ENCODE measurements at regions not wholly inside any gene's neighbourhood (a gene's known extent, or its start where the extent isn't known, plus 50 kb on each side); places are given as distances from the start of the nearest gene placed in this dataset.
A peak's percentile ranks its signal among the peaks of the same experiment; 100 is the strongest.
"Not testable (repeated sequence)": the region's sequence is repeated elsewhere in the genome, so short reads cannot be mapped to it uniquely, and the experiment has no call there.

- no peak for DNase-seq (ENCODE audit: low read depth in 2 of 2)
Measured at GRCh38 chrX:13386636-13387035, 66.8 kb upstream of the ATXN3L start.

- no peak for DNase-seq (ENCODE audit: low read depth in 2 of 2)
Measured at GRCh38 chrX:13386092-13386491, 66.2 kb upstream of the ATXN3L start.

GRCh38 chrX:13383907-13384306 is 64.1 kb upstream of the ATXN3L start:
- no peak for DNase-seq (ENCODE audit: low read depth in 2 of 2)

DNA sequence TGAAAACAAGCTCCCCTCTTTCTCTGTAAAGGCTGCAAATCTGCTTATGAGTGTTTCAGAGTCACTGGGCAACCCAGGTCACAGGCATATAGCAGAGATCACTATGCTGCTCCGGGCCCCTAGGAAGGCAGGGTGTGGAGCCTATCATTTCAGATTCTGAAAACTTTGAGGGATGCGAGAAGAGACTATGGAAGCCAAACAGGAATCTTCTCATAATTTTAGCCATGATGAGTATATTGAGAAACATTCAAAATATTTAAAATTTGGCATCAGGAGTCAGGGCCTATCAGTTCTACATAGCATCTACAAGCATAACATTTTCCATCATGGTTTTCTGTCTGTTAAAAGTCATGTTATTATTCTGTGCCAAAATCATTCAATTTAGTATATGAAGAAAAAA is 61.7 kb upstream of the ATXN3L start:
- no peak for DNase-seq (ENCODE audit: low read depth in 2 of 2)

DNA sequence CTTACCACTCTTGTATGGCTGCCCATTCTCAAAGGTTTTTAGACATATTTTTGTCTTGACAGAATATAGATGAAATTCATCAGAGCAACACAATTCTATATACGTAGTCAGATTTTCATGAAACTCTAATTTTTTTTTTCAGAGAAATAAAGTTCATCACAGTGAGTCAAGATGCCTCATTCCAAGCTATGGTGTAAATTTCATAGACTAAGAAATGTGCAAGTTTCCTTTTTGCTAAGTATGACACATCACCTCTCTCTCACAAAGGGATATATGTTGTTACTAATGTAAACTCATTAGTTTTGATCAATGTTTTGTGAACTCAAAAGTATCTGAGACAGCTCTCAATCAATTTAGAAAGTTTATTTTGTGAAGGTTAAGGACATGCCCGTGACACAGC is 60.4 kb upstream of the ATXN3L start:
- DNase-seq (ENCODE audit: low read depth in 2 of 2) = no peak

DNA sequence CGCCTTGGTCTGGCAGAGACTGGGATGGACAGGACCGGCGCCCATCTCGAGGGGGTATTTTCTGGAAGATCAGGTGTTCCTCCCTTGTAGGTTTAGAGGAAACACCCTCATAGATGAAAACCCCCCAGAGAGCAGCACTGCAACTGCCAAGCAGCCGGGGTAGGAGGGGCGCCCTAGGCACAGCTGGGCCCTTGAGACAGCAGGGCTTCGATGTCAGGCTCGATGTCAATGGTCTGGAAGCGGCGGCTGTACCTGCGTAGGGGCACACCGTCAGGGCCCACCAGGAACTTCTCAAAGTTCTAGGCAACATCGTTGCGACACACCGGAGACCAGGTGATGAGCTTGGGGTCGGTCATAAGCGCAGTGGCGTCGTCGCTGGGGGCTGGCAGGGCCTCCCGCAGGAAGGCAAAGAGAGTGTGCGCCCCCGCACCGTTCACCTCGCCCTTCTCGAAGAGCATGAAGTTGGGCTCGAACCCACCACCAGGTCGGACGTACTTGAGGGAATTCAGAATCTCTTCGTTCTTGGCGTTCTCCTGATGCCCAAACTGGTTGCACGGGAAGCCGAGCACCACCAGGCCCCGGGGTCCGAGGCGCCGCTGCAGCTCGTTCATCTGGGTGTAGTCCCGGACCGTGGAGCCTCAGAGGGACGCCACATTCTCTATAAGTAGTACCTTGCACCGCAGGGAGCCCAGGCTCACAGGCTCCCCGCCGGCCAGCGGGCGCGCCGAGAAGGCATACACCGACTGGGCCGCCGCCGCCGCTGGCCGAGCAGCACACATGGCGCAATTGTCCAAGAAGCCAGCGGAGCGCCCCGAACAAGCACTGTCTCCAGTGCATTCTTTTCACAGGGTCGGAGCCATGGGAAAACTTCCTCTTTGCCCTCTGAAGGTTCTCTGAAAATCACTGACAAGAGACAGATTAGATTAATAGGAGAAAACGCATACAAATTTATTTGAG is 59.0 kb upstream of the ATXN3L start:
- DNase-seq (ENCODE audit: low read depth in 2 of 2) = peak in 1 of 2 donors; percentile 0

- no peak for DNase-seq (ENCODE audit: low read depth in 2 of 2)
Measured at GRCh38 chrX:13377550-13377934, 57.7 kb upstream of the ATXN3L start.

DNA sequence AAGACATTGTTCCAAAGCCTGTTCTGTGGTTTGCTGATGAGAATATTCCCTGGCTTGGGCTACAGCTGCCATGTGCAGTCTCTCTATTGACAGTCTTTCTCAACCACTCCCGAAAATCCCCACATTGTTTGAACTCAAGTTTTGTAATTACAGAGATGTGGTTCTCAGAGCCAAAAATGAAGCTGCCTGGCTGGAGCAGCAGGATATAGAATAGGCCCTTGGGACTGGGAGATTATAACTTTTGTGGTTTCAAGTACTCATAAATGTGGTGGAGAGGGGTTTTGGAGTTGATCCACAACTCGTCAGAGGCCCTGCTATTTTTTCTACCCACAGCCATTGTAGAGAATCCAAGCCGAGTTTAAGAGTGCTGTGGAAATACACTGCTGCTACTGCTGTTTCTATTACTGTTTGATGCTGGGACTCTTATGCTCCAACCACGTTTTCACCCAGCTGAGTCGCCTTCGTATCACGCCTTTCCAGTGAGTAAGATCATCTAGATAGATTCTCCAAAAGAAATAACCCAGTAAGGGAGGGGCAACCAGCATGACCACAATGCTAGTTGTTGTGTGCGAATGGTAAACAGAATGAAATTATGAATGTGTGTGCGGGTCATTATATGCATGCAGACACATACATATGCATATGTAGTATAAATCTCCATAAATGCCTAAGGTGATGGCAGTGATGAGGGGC is 57.1 kb upstream of the ATXN3L start:
- DNase-seq (ENCODE audit: low read depth in 2 of 2) = no peak

DNA sequence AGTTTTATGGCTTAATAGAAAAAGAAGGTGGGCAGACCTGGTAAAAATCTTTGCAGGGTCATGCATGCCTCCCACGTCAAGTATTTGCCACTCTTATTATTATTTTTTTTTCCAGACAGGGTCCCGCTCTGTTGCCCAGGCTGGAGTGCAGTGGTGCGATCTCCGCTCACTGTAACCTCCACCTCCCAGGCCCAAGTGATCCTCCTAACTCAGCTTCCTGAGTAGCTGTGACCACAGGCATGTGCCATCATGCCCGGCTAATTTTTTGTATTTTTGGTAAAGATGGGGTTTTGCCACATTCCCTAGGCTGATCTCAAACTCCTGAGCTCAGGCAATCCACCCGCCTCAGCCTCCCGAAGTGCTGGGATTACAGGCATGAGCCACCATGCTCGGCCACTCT is 55.7 kb upstream of the ATXN3L start:
- DNase-seq (ENCODE audit: low read depth in 2 of 2) = not testable (repeated sequence)

GRCh38 chrX:13374364-13374763 is 54.5 kb upstream of the ATXN3L start:
- DNase-seq (ENCODE audit: low read depth in 2 of 2) = no peak

DNA sequence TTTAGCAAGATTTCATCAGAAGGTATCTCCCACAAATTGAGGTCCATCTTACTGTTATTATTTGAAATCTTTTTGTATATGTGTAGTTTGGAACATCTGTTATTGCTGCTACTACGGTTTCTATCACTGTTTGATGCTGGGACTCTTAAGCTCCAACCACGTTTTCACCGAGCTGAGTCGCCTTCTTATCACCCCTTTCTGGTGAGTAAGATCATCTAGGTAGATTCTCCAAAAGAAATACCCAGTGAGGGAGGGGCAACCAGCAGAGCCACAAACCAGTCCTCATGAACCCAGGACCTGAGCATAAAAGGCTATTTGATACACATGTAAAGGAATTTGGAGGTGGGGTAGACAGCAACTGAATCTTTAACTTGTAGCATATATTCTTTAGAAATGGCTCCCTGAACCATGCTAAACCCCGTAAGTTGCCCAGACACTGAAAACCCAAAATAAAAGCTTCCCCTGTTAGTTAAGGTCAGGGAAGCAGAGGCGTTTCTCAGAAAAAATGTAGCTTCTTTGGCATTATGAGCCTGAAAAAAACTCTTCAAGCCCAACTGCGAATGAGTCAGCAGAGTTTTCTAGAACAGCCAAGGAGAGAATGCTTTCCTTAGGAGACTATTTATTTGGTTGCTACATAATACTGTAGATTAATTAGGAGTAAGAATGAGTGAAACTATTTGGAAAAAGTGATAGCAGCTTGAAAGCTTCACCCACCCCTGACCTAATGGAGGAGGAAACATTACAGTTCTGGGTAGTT is 53.8 kb upstream of the ATXN3L start:
- no peak for DNase-seq (ENCODE audit: low read depth in 2 of 2)

- no peak for DNase-seq (ENCODE audit: low read depth in 2 of 2)
Measured at GRCh38 chrX:13373027-13373426, 53.2 kb upstream of the ATXN3L start.

GRCh38 chrX:13372203-13372980 is 52.5 kb upstream of the ATXN3L start:
- DNase-seq (ENCODE audit: low read depth in 2 of 2) = no peak

DNA sequence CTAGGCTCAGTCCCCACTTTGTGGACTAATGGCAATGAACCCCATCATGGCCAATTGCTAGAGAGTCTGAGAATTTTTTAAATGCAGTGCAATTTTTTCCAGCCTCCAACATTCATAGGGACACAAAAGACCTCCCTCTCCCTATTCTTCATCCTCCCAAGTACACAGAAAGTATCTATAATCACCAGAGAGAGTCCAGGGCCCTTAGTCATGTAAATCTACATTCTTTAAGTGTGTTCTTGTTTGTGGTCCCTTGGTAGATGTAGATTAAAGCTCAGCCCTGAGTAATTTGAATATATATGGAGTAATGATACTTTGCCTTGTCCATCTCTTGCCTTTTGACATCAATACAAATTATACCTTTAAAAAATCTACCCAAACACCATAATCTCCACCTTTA is 51.3 kb upstream of the ATXN3L start:
- no peak for DNase-seq (ENCODE audit: low read depth in 2 of 2)

GRCh38 chrX:13370713-13371112 is 50.9 kb upstream of the ATXN3L start:
- no peak for DNase-seq (ENCODE audit: low read depth in 2 of 2)
